ENCODE measurements at regions not wholly inside any gene's neighbourhood (a gene's known extent, or its start where the extent isn't known, plus 50 kb on each side); places are given as distances from the start of the nearest gene placed in this dataset.
"Not testable (repeated sequence)": the region's sequence is repeated elsewhere in the genome, so short reads cannot be mapped to it uniquely, and the experiment has no call there.

- no peak for DNase-seq
Observed at GRCh38 chr1:14366091-14367018, 232.1 kb upstream of the KAZN start.

DNA sequence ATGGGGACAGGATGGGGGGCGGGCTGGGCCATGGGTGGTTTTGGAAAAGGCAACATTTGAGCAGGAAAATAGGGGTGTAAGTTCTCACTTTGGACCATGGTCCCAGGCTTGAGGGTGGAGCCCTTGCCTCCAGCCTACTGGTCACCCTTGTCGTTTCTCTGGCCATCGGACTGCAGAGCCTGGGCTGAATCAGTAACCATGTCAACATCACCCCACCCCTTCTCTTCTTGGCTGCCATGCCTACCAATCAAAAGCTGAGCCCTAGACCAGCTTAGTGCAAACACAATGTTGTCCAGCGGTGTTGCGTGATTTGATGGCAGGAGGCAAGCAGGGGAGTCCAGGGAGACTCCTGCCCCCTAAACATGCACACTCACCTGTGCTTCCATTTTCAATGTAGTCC is 231.0 kb upstream of the KAZN start:
- no peak for DNase-seq

- no peak for DNase-seq
Observed at GRCh38 chr1:14369526-14370213, 228.8 kb upstream of the KAZN start.

- no peak for DNase-seq
Observed at GRCh38 chr1:14371771-14372497, 226.6 kb upstream of the KAZN start.

DNA sequence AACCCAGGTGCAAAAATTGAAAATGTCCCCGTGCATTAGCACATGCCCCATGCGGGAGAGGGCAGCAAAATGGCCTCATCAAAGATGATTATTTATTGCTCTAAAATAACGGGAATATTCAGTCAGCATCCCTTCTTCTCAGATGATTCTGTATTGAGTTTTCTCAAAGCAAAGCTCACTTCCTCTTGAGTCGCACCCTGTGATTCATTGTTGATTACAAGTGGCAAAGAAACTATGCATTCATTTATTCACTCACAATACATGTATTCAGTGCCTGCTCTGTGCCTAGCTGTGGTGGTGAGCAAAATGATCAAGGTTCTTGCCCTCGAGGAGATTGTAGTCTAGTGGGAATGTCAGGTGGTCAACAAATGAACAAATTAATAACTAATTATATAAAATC is 226.0 kb upstream of the KAZN start:
- no peak for DNase-seq

GRCh38 chr1:14373081-14373758 is 225.3 kb upstream of the KAZN start:
- DNase-seq: no peak

- DNase-seq: no peak
Observed at GRCh38 chr1:14375226-14375625, 223.3 kb upstream of the KAZN start.

GRCh38 chr1:14377386-14377785 is 221.1 kb upstream of the KAZN start:
- no peak for DNase-seq

- no peak for DNase-seq
Observed at GRCh38 chr1:14380408-14380807, 218.1 kb upstream of the KAZN start.

GRCh38 chr1:14390816-14391215 is 207.7 kb upstream of the KAZN start:
- DNase-seq: no peak

GRCh38 chr1:14392161-14392858 is 206.2 kb upstream of the KAZN start:
- DNase-seq: no peak

DNA sequence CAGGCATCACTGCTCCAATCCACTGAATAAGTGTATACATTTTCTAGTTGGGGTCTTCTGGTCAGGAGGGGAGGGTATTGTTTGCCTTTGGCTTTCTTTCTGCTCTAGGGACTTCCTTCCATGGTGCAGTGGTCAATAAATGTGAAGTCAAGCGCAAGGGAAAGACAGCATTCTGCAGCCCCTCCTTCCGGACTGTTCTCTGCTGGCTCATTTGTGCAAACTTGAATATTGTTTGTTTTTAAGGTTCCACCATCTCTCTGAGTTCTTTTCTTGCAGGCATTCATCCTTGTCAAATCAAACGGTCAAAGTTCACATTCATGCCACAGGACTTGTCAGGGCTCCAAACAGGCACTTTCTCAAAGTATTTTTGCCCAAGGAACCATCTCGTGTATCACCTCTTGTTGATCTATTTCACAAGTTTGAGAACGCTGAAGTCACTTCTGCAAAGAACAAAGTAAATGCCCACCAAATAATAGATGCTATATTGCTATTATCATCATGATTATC is 205.6 kb upstream of the KAZN start:
- DNase-seq: no peak

- no peak for DNase-seq
Observed at GRCh38 chr1:14396100-14396499, 202.4 kb upstream of the KAZN start.

- DNase-seq: no peak
Observed at GRCh38 chr1:14403961-14404645, 194.4 kb upstream of the KAZN start.

GRCh38 chr1:14404862-14405301 is 193.6 kb upstream of the KAZN start:
- DNase-seq: no peak

DNA sequence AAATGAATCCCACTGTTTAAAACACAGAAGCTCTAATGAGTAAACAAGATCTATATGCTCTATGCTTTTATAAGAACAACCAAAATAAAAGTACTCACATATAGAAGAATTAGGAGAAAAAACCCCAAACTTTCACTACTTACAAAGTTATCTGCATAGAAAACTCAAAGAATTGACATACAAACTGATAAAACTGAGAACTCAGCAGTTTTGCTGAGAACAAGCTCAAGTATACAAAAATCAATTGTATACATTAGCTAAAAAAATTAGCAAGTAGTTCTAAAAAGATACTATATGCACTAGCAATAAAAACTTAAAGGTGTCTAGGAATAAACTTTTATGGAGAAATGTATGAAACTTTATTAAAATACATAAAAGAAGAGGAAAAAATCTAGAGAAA is 186.2 kb upstream of the KAZN start:
- DNase-seq: no peak

GRCh38 chr1:14413819-14414490 is 184.5 kb upstream of the KAZN start:
- no peak for DNase-seq

DNA sequence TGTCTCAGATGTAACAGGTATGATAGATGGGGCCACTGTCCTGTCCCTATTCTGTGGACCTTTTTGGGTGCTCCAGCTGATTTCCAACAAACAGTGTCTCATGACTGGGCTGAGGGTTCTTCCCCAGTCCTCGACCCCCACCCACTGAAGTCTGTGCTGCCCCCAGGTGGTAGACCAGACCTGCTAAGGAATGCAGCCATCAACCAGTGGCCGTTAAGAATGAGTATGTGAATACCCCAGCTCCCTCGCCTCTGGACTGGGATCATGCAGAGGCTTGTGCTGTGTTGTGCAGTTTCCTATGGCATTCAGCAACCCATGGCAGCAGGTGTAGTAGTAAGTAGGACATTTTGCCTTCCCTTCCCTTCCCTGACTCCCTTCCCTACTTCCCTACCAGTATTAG is 183.1 kb upstream of the KAZN start:
- no peak for DNase-seq

GRCh38 chr1:14419778-14420218 is 178.7 kb upstream of the KAZN start:
- DNase-seq: not testable (repeated sequence)

DNA sequence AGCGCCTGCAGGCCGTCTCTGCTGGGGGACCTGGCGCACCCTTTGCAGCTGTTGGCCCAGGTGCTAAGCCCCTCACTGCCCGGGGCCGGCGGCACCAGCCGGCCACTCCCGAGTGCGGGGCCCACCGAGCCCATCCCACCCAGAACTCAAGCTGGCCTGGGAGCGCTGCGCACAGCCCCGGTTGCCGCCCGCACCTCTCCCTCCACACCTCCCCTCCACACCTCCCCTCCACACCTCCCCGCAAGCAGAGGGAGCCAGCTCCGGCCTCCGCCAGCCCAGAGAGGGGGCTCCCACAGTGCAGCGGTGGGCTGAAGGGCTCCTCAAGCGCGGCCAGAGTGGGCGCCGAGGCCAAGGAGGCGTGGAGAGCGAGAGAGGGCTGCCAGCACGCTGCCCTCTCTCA is 177.8 kb upstream of the KAZN start:
- DNase-seq: no peak

All from stimulated activated CD4-positive, alpha-beta T cell treated with anti-CD3 and anti-CD28 coated beads, Interleukin-4, amount 100 ng/mL, for 24 hours (primary cell).